ENCODE measurements at regions not wholly inside any gene's neighbourhood (a gene's known extent, or its start where the extent isn't known, plus 50 kb on each side); places are given as distances from the start of the nearest gene placed in this dataset.

GRCh38 chr4:189504220-189504619 is 436.5 kb upstream of the FRG1 start:
- no peak for TF ChIP-seq POLR2A (IDR thresholded peaks at IDR 0.05; ENCODE audit: low read depth, low read length)
- TF ChIP-seq POLR2AphosphoS5 (IDR thresholded peaks at IDR 0.05; ENCODE audit: low read depth, low read length): no peak
- TF ChIP-seq TAF1 (IDR thresholded peaks at IDR 0.05; ENCODE audit: borderline replicate concordance, low read depth, low read length): no peak
- FAIRE-seq: no peak
- DNase-seq (ENCODE audit: insufficient read length): no peak

DNA sequence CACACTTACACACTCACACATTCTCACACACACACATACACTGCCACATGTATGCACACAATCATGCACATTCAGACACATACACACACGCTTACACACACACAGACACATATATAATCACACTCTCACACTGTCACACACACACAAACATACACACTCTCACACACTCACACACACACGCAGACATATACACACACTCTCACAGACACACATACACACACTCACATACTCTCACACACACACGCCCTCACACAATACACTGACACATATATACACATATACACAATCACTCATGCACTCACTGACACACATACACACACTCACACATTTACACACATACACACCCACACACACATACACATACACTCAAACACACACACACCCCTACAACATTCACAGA is 435.3 kb upstream of the FRG1 start:
- no peak for TF ChIP-seq POLR2A (IDR thresholded peaks at IDR 0.05; ENCODE audit: low read depth, low read length)
- no peak for TF ChIP-seq TAF1 (IDR thresholded peaks at IDR 0.05; ENCODE audit: borderline replicate concordance, low read depth, low read length)
- no peak for TF ChIP-seq POLR2AphosphoS5 (IDR thresholded peaks at IDR 0.05; ENCODE audit: low read depth, low read length)
- FAIRE-seq (no peak), DNase-seq (ENCODE audit: insufficient read length) (no peak)

GRCh38 chr4:189506080-189506479 is 434.6 kb upstream of the FRG1 start:
- DNase-seq (ENCODE audit: insufficient read length) (no peak), FAIRE-seq (no peak)
- TF ChIP-seq TAF1 (IDR thresholded peaks at IDR 0.05; ENCODE audit: borderline replicate concordance, low read depth, low read length): no peak
- TF ChIP-seq POLR2A (IDR thresholded peaks at IDR 0.05; ENCODE audit: low read depth, low read length): no peak
- TF ChIP-seq POLR2AphosphoS5 (IDR thresholded peaks at IDR 0.05; ENCODE audit: low read depth, low read length): no peak

GRCh38 chr4:189507060-189507459 is 433.6 kb upstream of the FRG1 start:
- TF ChIP-seq TAF1 (IDR thresholded peaks at IDR 0.05; ENCODE audit: borderline replicate concordance, low read depth, low read length): no peak
- TF ChIP-seq POLR2A (IDR thresholded peaks at IDR 0.05; ENCODE audit: low read depth, low read length): no peak
- DNase-seq (ENCODE audit: insufficient read length) (no peak), FAIRE-seq (no peak)

DNA sequence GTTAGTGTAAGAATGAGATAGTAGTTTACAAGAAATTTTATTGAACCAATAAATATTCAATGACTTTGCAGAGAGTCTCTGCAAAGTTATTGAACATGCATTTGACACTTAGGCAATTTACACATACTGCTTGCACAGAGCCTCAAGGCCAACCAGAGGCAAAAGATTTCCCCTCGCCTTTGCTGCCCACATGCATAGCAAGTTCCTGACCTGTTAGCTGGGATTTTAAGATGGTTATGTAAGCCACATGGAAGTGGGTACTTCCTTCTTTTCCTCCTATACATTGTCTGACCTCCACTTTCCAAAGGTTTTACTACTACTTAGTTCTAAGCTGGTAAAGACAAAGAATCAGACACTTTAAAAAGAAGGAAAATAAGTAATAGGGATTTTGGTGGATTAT is 430.1 kb upstream of the FRG1 start:
- TF ChIP-seq POLR2A (IDR thresholded peaks at IDR 0.05; ENCODE audit: low read depth, low read length) (no peak), POLR2AphosphoS5 (IDR thresholded peaks at IDR 0.05; ENCODE audit: low read depth, low read length) (no peak), TAF1 (IDR thresholded peaks at IDR 0.05; ENCODE audit: borderline replicate concordance, low read depth, low read length) (no peak)
- DNase-seq (ENCODE audit: insufficient read length) (no peak), FAIRE-seq (no peak)

GRCh38 chr4:189511581-189511980 is 429.1 kb upstream of the FRG1 start:
- no peak for TF ChIP-seq TAF1 (IDR thresholded peaks at IDR 0.05; ENCODE audit: borderline replicate concordance, low read depth, low read length)
- TF ChIP-seq POLR2A (IDR thresholded peaks at IDR 0.05; ENCODE audit: low read depth, low read length): no peak
- TF ChIP-seq POLR2AphosphoS5 (IDR thresholded peaks at IDR 0.05; ENCODE audit: low read depth, low read length): no peak
- DNase-seq (ENCODE audit: insufficient read length) (no peak), FAIRE-seq (no peak)

DNA sequence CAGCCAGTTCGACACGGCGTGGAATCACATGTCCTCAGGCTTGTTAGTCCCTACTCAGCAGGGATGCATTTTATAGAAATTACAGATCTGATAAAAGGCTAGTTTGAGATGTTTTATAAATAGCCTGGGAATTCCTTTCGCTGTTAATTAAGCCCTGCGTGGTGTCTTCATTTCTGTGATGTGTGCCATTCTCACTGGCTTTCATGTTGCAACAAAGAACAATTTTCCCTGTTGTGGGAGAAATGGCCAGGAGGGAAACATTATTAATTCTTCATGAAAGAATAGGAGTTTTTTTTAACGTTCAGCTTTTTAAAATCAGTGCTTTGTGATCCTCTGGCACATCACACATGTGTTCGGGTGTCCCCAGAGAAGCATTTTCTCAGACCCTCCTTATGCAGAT is 427.3 kb upstream of the FRG1 start:
- FAIRE-seq: no peak
- no peak for TF ChIP-seq POLR2A (IDR thresholded peaks at IDR 0.05; ENCODE audit: low read depth, low read length)
- no peak for TF ChIP-seq POLR2AphosphoS5 (IDR thresholded peaks at IDR 0.05; ENCODE audit: low read depth, low read length)
- no peak for TF ChIP-seq TAF1 (IDR thresholded peaks at IDR 0.05; ENCODE audit: borderline replicate concordance, low read depth, low read length)
- DNase-seq (ENCODE audit: insufficient read length): no peak

GRCh38 chr4:189514209-189514608 is 426.5 kb upstream of the FRG1 start:
- no peak for FAIRE-seq
- no peak for DNase-seq (ENCODE audit: insufficient read length)
- no peak for TF ChIP-seq POLR2AphosphoS5 (IDR thresholded peaks at IDR 0.05; ENCODE audit: low read depth, low read length)
- no peak for TF ChIP-seq POLR2A (IDR thresholded peaks at IDR 0.05; ENCODE audit: low read depth, low read length)
- no peak for TF ChIP-seq TAF1 (IDR thresholded peaks at IDR 0.05; ENCODE audit: borderline replicate concordance, low read depth, low read length)

GRCh38 chr4:189516902-189517301 is 423.8 kb upstream of the FRG1 start:
- DNase-seq (ENCODE audit: insufficient read length) (no peak), FAIRE-seq (no peak)
- no peak for TF ChIP-seq TAF1 (IDR thresholded peaks at IDR 0.05; ENCODE audit: borderline replicate concordance, low read depth, low read length)
- TF ChIP-seq POLR2AphosphoS5 (IDR thresholded peaks at IDR 0.05; ENCODE audit: low read depth, low read length): no peak
- no peak for TF ChIP-seq POLR2A (IDR thresholded peaks at IDR 0.05; ENCODE audit: low read depth, low read length)

DNA sequence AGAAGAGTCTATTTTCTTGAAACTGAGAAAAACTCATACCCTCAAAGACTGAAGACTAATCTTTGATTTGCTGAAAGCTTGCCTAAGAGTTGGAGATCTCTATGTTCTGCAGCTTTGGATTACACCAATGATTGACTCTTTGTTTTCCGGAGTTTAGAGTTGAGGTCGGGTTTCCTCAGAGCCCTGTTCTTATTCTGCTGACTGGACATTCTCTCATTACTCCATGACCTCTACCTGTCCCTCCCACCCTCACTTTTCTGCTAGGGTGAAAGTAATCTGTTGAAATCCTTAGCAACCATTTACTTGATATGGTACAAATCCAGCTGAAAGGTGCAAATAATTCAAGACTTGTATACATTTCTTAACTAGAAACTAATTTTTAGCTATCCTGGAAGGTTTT is 421.5 kb upstream of the FRG1 start:
- FAIRE-seq (no peak), DNase-seq (ENCODE audit: insufficient read length) (no peak)
- no peak for TF ChIP-seq TAF1 (IDR thresholded peaks at IDR 0.05; ENCODE audit: borderline replicate concordance, low read depth, low read length)
- no peak for TF ChIP-seq POLR2A (IDR thresholded peaks at IDR 0.05; ENCODE audit: low read depth, low read length)
- no peak for TF ChIP-seq POLR2AphosphoS5 (IDR thresholded peaks at IDR 0.05; ENCODE audit: low read depth, low read length)

- no peak for TF ChIP-seq TAF1 (IDR thresholded peaks at IDR 0.05; ENCODE audit: borderline replicate concordance, low read depth, low read length)
- no peak for TF ChIP-seq POLR2AphosphoS5 (IDR thresholded peaks at IDR 0.05; ENCODE audit: low read depth, low read length)
- no peak for TF ChIP-seq POLR2A (IDR thresholded peaks at IDR 0.05; ENCODE audit: low read depth, low read length)
- DNase-seq (ENCODE audit: insufficient read length) (no peak), FAIRE-seq (no peak)
These were observed 415.4 kb upstream of the FRG1 start for GRCh38 chr4:189525304-189525703.

DNA sequence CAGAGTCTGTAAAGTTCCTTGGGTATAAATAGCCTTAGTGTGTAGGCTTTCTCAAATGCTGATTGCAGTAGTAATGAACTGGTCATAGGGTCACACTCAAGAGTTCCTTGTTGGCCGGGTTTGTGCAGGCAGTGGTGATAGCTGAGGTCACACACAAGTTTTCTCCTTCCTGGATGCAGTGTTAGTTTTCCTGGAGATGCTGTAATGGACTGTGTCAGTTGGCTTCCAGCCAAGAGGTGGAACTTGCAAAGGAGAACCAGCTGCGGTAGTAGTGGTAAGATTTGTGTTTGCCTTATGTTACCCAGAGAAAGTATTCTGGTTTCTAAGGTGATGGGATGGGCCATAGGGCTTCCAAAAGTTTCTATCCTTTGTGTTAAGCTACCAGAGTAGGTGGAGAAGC is 409.8 kb upstream of the FRG1 start:
- FAIRE-seq (no peak), DNase-seq (ENCODE audit: insufficient read length) (no peak)
- TF ChIP-seq POLR2A (IDR thresholded peaks at IDR 0.05; ENCODE audit: low read depth, low read length) (no peak), POLR2AphosphoS5 (IDR thresholded peaks at IDR 0.05; ENCODE audit: low read depth, low read length) (no peak), TAF1 (IDR thresholded peaks at IDR 0.05; ENCODE audit: borderline replicate concordance, low read depth, low read length) (no peak)

- no peak for FAIRE-seq
- no peak for DNase-seq (ENCODE audit: insufficient read length)
- TF ChIP-seq POLR2A (IDR thresholded peaks at IDR 0.05; ENCODE audit: low read depth, low read length) (no peak), POLR2AphosphoS5 (IDR thresholded peaks at IDR 0.05; ENCODE audit: low read depth, low read length) (no peak), TAF1 (IDR thresholded peaks at IDR 0.05; ENCODE audit: borderline replicate concordance, low read depth, low read length) (no peak)
These were observed 407.1 kb upstream of the FRG1 start for GRCh38 chr4:189533603-189534002.

Measured in GM12892 (cell line).